Calu3 (cell line): ENCODE measurements at regions not wholly inside any gene's neighbourhood (a gene's known extent, or its start where the extent isn't known, plus 50 kb on each side); places are given as distances from the start of the nearest gene placed in this dataset.

ENCODE experiments used
- BruUV-seq: library from RNA; stranded (reverse); fragments of 400-500 nt; replicated peaks from 2 replicates; lab custom pipeline; 2021; lab: Mats Ljungman, UMichigan
- CTCF ChIA-PET: fragments of 300-600 bp; sonication (Branson Sonifier 250); formaldehyde crosslinking; loops from one replicate; lab custom pipeline; 2022; ENCODE audit warnings: antibody characterized with exemption; lab: Charles Lee
- DNase-seq: peaks from one replicate; pipeline ENCODE4 v3.0.0; 2022
- H3K27ac Mint-ChIP-seq: one replicate; pipeline ENCODE4 v1.8.0; 2022; ENCODE audit warnings: mixed read lengths; ENCODE audit not compliant: unreplicated experiment
- H3K27me3 Mint-ChIP-seq: one replicate; pipeline ENCODE4 v1.8.0; 2022; ENCODE audit warnings: mixed read lengths; ENCODE audit not compliant: unreplicated experiment
- H3K36me3 Mint-ChIP-seq: one replicate; pipeline ENCODE4 v1.8.0; 2022; ENCODE audit warnings: mild to moderate bottlenecking, moderate library complexity, mixed read lengths; ENCODE audit not compliant: insufficient read depth, unreplicated experiment
- H3K4me1 Mint-ChIP-seq: one replicate; pipeline ENCODE4 v1.8.0; 2022; ENCODE audit warnings: mild to moderate bottlenecking, low read depth, mixed read lengths; ENCODE audit not compliant: unreplicated experiment
- H3K4me3 Mint-ChIP-seq: one replicate; pipeline ENCODE4 v1.8.0; 2022; ENCODE audit warnings: mild to moderate bottlenecking, low read depth, moderate library complexity, mixed read lengths; ENCODE audit not compliant: unreplicated experiment
- H3K9me3 Mint-ChIP-seq: one replicate; pipeline ENCODE4 v1.8.0; 2022; ENCODE audit warnings: low read depth, mixed read lengths; ENCODE audit not compliant: unreplicated experiment
- CTCF ChIP-seq: fragments of 200-600 bp; IDR thresholded peaks from one replicate; pipeline ENCODE4 v1.8.0; 2022; ENCODE audit warnings: antibody characterized with exemption; ENCODE audit not compliant: unreplicated experiment
- intact Hi-C: fragments of 100-400 bp; cut with micrococcal nuclease; formaldehyde crosslinking; loops from one replicate; pipeline ENCODE4 v1.10.0; 2022; ENCODE audit not compliant: unreplicated experiment

GRCh38 chr12:92027243-92027642, 118.4 kb downstream of the BTG1 start:
- no peaks in the 10 kb centered on the region for H3K27me3 Mint-ChIP-seq
- H3K36me3 Mint-ChIP-seq = no peaks in the 10 kb centered on the region
- no peak for TF ChIP-seq CTCF
- no peak overlapping the region for H3K4me3 Mint-ChIP-seq
- H3K4me1 Mint-ChIP-seq = peaks cover 15% of the 10 kb centered on the region
- BruUV-seq = no TSS peak
- H3K9me3 Mint-ChIP-seq = no peaks in the 10 kb centered on the region
- no peak for DNase-seq
- CTCF ChIA-PET = no interaction called here
- intact Hi-C loops = no loop called here
- H3K27ac Mint-ChIP-seq = no peak overlapping the region

- CTCF ChIA-PET = interaction anchor here (0.6 kb wide), 1 partner anchor 20 kb away, joined by 5 read pairs; no protein-coding TSS in a partner anchor
- no peaks in the 10 kb centered on the region for H3K27me3 Mint-ChIP-seq
Observed at GRCh38 chr12:92025462-92026207, 120.0 kb downstream of the BTG1 start.

GRCh38 chr12:92022093-92022492, 123.6 kb downstream of the BTG1 start:
- H3K4me1 Mint-ChIP-seq = peaks cover 12% of the 10 kb centered on the region
- no peak overlapping the region for H3K27ac Mint-ChIP-seq
- intact Hi-C loops = no loop called here
- no peaks in the 10 kb centered on the region for H3K27me3 Mint-ChIP-seq
- TF ChIP-seq CTCF = no peak
- no peak overlapping the region for H3K4me3 Mint-ChIP-seq
- CTCF ChIA-PET = no interaction called here
- H3K36me3 Mint-ChIP-seq = no peaks in the 10 kb centered on the region
- no TSS peak for BruUV-seq
- H3K9me3 Mint-ChIP-seq = peaks cover 3% of the 10 kb centered on the region
- DNase-seq = no peak

More at GRCh38 chr12:92025462-92026207, 120.0 kb downstream of the BTG1 start:
- H3K9me3 Mint-ChIP-seq = no peaks in the 10 kb centered on the region
- no peaks in the 10 kb centered on the region for H3K36me3 Mint-ChIP-seq
- no TSS peak for BruUV-seq
- no peak for TF ChIP-seq CTCF
- peaks cover 27% of the 10 kb centered on the region for H3K4me1 Mint-ChIP-seq
- H3K4me3 Mint-ChIP-seq = no peak overlapping the region
- DNase-seq = no peak
- H3K27ac Mint-ChIP-seq = no peak overlapping the region
- intact Hi-C loops = no loop called here

- BruUV-seq = no TSS peak
- intact Hi-C loops = no loop called here
- Mint-ChIP-seq H3K9me3 (peaks cover 3% of the 10 kb centered on the region), H3K27ac (no peak overlapping the region), H3K36me3 (no peaks in the 10 kb centered on the region), H3K4me1 (peaks cover 12% of the 10 kb centered on the region), H3K4me3 (no peak overlapping the region), H3K27me3 (no peaks in the 10 kb centered on the region)
- no peak for DNase-seq
- CTCF ChIA-PET = no interaction called here
- no peak for TF ChIP-seq CTCF
Observed at GRCh38 chr12:92021666-92022035, 124.0 kb downstream of the BTG1 start.
